ENCODE measurements at regions not wholly inside any gene's neighbourhood (a gene's known extent, or its start where the extent isn't known, plus 50 kb on each side); places are given as distances from the start of the nearest gene placed in this dataset.

DNA sequence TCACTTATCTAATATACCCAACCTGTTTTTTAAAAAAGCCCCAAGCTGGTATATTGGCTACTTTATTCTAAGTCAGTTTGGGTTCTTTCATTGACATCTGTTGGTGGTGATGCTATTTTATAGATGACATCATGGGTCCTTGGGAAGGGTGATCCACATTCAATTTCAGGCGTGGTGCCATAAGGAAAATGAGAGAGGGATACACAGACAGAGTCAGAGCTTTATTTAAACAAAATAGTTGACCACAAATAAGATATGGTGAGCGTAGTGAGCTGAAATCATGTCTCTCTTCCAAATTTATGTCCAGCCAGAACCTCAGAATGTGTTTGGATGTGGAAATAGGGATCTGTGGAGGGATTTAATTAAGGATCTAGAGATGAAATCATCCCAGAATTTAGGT lies 302.4 kb downstream of the MAT2B start:
- H3K4me1 Mint-ChIP-seq (ENCODE audit: insufficient read depth, unreplicated experiment): no peaks in the 10 kb centered on the region
- CTCF ChIA-PET: interaction anchor here (0.7 kb wide), 1 partner anchor 659 kb away, joined by 4 read pairs; no protein-coding TSS in a partner anchor
- no peak overlapping the region for H3K27ac Mint-ChIP-seq (ENCODE audit: low read depth, unreplicated experiment)
- no peak for DNase-seq (ENCODE audit: unreplicated experiment)
- TF ChIP-seq, protein P1, sequence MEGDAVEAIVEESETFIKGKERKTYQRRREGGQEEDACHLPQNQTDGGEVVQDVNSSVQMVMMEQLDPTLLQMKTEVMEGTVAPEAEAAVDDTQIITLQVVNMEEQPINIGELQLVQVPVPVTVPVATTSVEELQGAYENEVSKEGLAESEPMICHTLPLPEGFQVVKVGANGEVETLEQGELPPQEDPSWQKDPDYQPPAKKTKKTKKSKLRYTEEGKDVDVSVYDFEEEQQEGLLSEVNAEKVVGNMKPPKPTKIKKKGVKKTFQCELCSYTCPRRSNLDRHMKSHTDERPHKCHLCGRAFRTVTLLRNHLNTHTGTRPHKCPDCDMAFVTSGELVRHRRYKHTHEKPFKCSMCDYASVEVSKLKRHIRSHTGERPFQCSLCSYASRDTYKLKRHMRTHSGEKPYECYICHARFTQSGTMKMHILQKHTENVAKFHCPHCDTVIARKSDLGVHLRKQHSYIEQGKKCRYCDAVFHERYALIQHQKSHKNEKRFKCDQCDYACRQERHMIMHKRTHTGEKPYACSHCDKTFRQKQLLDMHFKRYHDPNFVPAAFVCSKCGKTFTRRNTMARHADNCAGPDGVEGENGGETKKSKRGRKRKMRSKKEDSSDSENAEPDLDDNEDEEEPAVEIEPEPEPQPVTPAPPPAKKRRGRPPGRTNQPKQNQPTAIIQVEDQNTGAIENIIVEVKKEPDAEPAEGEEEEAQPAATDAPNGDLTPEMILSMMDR (IDR thresholded peaks at IDR 0.05; ENCODE audit: unreplicated experiment): no peak
- POLR2A ChIA-PET: no interaction called here
- H3K4me3 Mint-ChIP-seq (ENCODE audit: unreplicated experiment): no peak overlapping the region
- no TSS peak for BruUV-seq (replicated peaks)
- H3K27me3 Mint-ChIP-seq (ENCODE audit: insufficient read depth, unreplicated experiment): no peaks in the 10 kb centered on the region
- no peaks in the 10 kb centered on the region for H3K36me3 Mint-ChIP-seq (ENCODE audit: insufficient read depth, unreplicated experiment)
- intact Hi-C loops (cut with micrococcal nuclease): no loop called here
- no peaks in the 10 kb centered on the region for H3K9me3 Mint-ChIP-seq (ENCODE audit: unreplicated experiment)

DNA sequence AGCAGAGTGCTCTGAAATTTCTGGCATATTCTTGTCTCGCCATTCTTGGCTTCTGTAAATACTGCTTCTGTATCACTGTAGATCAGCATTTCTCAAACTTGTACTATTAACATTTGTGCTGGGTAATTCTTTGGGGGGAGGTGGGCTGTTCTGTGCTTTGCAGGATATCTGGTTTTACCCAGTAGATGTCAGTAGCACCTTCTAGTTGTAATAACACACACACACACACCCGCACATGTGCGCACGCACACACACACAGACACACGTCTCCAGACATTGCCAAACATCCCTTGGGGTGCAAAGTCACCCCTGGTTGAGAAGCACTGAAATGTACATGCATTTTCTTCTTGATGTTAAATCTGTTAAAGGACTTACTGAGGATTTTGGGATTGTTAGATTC lies 304.1 kb downstream of the MAT2B start:
- intact Hi-C loops (cut with micrococcal nuclease): no loop called here
- CTCF ChIA-PET: interaction anchor here (0.6 kb wide), 1 partner anchor 151 kb away, joined by 4 read pairs; no protein-coding TSS in a partner anchor
- POLR2A ChIA-PET: no interaction called here
- H3K27ac Mint-ChIP-seq (ENCODE audit: low read depth, unreplicated experiment): no peak overlapping the region
- no peak for DNase-seq (ENCODE audit: unreplicated experiment)
- no peaks in the 10 kb centered on the region for H3K27me3 Mint-ChIP-seq (ENCODE audit: insufficient read depth, unreplicated experiment)
- no peaks in the 10 kb centered on the region for H3K4me1 Mint-ChIP-seq (ENCODE audit: insufficient read depth, unreplicated experiment)
- TF ChIP-seq, protein P1 (IDR thresholded peaks at IDR 0.05; ENCODE audit: unreplicated experiment): no peak
- BruUV-seq (replicated peaks): no TSS peak
- H3K9me3 Mint-ChIP-seq (ENCODE audit: unreplicated experiment): no peaks in the 10 kb centered on the region
- no peaks in the 10 kb centered on the region for H3K36me3 Mint-ChIP-seq (ENCODE audit: insufficient read depth, unreplicated experiment)
- H3K4me3 Mint-ChIP-seq (ENCODE audit: unreplicated experiment): no peak overlapping the region

DNA sequence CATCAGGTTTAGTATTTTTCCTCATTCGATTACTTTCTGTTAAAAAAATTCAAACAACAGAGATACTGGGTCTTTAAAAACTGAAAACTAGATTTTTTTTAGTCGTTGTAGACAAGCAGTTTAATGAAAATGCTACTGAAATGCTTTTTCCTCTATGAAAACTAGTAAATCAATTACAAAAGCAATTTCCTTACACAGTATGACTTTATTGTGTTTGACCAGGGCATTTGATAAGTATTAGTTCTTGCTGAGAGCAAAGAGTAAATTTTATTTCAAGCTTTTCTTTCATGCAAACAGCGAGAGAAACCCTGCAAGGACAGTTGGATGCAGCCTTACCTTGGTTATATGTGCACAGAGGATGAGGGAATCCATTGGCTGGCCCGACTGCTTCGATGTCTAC lies 308.5 kb downstream of the MAT2B start:
- H3K27me3 Mint-ChIP-seq (ENCODE audit: insufficient read depth, unreplicated experiment): no peaks in the 10 kb centered on the region
- H3K4me1 Mint-ChIP-seq (ENCODE audit: insufficient read depth, unreplicated experiment): no peaks in the 10 kb centered on the region
- no peaks in the 10 kb centered on the region for H3K36me3 Mint-ChIP-seq (ENCODE audit: insufficient read depth, unreplicated experiment)
- peaks cover 14% of the 10 kb centered on the region for H3K9me3 Mint-ChIP-seq (ENCODE audit: unreplicated experiment)
- ChIA-PET CTCF (interaction anchor here (0.9 kb wide), 1 partner anchor 690 kb away, joined by 3 read pairs; no protein-coding TSS in a partner anchor), POLR2A (no interaction called here)
- no peak for DNase-seq (ENCODE audit: unreplicated experiment)
- no peak overlapping the region for H3K4me3 Mint-ChIP-seq (ENCODE audit: unreplicated experiment)
- TF ChIP-seq, protein P1 (IDR thresholded peaks at IDR 0.05; ENCODE audit: unreplicated experiment): no peak
- intact Hi-C loops (cut with micrococcal nuclease): no loop called here
- no peak overlapping the region for H3K27ac Mint-ChIP-seq (ENCODE audit: low read depth, unreplicated experiment)
- no TSS peak for BruUV-seq (replicated peaks)

DNA sequence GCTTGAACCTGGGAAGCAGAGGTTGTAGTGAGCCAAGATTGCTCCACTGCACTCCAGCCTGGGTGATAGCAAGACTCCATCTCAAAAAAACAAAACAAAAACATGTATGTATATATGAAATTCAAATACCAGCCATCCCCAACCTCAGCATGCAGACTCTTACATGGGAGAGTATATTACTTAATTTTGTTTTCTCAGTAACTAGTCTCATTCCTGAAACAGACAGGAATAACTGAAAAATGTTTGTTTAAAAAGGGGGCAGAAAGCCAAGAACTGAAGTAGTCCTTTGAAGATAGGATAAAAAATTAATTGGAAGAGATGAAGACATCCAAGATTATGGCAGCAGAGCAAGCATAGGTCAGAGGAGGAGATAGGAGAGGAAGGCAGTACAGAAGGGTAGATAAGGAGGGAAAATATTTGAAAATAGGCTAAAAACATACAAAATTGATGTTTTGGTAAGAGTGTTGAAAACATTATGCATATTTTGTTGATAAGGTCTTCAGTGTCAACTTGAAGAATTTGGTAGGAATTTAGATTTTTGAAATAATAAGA lies 309.9 kb downstream of the MAT2B start:
- POLR2A ChIA-PET: interaction anchor here (0.6 to 0.7 kb wide), 2 partner anchors 23 to 80 kb away, joined by 3 read pairs; no protein-coding TSS in a partner anchor
- DNase-seq (ENCODE audit: unreplicated experiment): no peak
- Mint-ChIP-seq H3K4me3 (ENCODE audit: unreplicated experiment) (no peak overlapping the region), H3K27me3 (ENCODE audit: insufficient read depth, unreplicated experiment) (no peaks in the 10 kb centered on the region), H3K36me3 (ENCODE audit: insufficient read depth, unreplicated experiment) (no peaks in the 10 kb centered on the region), H3K4me1 (ENCODE audit: insufficient read depth, unreplicated experiment) (no peaks in the 10 kb centered on the region), H3K27ac (ENCODE audit: low read depth, unreplicated experiment) (no peak overlapping the region), H3K9me3 (ENCODE audit: unreplicated experiment) (peaks cover 23% of the 10 kb centered on the region)
- intact Hi-C loops (cut with micrococcal nuclease): no loop called here
- TF ChIP-seq, protein P1 (IDR thresholded peaks at IDR 0.05; ENCODE audit: unreplicated experiment): no peak
- BruUV-seq (replicated peaks): no TSS peak
- CTCF ChIA-PET: no interaction called here

Measured in MCF 10A (cell line).